Left cardiac atrium (tissue), 4 donors: ENCODE measurements at regions not wholly inside any gene's neighbourhood (a gene's known extent, or its start where the extent isn't known, plus 50 kb on each side); places are given as distances from the start of the nearest gene placed in this dataset.
A peak's percentile ranks its signal among the peaks of the same experiment; 100 is the strongest.
"Not testable (repeated sequence)": the region's sequence is repeated elsewhere in the genome, so short reads cannot be mapped to it uniquely, and the experiment has no call there.

Experiments
- ATAC-seq, 2 donors: fragments of 200-7000 bp; cut with Tn5 transposase; one replicate each; pipeline ENCODE4 v1.9.1; 2020; ENCODE audit warnings: mild to moderate bottlenecking in 2 of 2, moderate library complexity in 2 of 2
- DNase-seq: peaks from one replicate; pipeline ENCODE4 v3.0.0-alpha.2; 2020
- intact Hi-C, 2 donors: fragments of 100-400 bp; cut with DNase I; formaldehyde crosslinking; loops; one replicate each; pipeline versions ENCODE4 v1.14.1 to v1.15.1; 2022 to 2023
- donor health status: DM: no; HTN: yes; CAD: no.
- donor health status: DM: no; HTN: yes; CAD: no; lungs with severe emphysema.
- donor health status: DM: yes; HTN: yes; CAD: no.
- donor health status: Dilated cardiomyopathy.

DNA sequence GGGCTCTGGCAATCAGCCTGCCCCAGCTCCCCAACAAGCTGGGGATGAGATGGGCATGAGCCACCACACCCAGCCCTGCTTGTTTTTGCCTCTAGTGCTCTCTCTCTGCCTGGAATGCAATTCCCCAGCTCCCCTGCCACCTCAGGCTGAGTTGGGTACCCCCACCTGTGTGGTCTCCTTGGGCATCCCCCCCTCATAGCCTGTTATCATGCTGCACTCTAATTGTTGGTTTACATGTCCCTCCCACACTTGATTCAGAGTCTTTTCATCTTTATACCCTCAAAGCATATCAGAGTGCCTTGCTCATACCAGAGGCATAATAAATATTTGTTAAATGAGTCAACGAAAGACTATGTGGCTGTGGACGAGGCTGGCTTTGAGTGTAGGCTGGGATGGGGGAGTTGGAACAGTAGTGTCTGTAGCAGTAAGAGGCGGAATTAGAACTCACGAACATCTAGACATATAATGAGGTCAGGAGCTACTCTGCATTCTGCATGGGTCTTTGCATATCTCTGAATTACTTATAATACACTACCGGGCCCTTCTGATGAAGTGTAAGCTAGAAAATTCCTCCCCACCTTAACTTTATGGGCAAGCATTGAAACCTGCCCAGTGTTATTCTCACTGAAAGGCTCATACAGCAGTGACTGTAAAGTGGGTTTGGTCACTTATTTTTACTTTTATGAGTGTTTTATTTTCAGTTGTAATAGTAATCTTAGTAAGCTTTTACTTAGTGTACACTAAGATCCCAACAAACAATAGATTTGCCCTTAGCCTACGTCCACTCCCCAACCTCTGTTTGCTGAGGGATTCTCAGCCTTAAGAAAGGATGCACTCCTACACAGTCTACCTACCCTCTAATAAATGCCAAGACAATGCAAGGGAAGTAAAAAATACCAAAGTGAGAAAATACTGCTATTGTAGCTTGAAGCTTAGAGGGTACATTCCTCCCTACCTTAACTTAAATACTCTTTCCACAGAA, 58.7 kb downstream of the EDN1 start:
- peak in 1 of 2 donors; percentile 72 for ATAC-seq
- intact Hi-C loops = no loop called here
- DNase-seq = no peak

DNA sequence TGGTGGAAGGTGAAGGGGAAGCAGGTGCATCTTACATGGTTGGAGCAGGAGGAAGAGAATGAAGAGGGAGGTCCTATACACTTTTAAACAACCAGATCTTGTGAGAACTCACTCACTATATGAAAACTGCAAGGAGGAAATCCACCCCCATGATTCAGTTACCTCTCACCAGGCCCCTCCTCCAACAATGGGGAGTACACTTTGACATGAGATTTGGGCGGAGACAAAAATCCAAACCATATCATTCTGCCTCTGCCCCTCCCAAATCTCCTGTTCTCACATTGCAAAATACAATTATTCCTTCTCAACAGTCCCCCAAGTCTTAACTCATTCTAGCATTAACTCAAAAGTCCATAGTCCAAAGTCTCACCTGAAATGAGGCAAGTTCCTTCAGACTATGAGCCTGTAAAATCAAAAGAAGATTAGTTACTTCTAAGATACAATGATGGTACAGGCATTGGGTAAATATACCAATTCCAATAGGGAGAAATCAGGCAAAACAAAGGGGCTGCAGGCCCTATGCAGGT, 60.5 kb downstream of the EDN1 start:
- intact Hi-C loops = no loop called here
- no peak for DNase-seq
- no peak for ATAC-seq

DNA sequence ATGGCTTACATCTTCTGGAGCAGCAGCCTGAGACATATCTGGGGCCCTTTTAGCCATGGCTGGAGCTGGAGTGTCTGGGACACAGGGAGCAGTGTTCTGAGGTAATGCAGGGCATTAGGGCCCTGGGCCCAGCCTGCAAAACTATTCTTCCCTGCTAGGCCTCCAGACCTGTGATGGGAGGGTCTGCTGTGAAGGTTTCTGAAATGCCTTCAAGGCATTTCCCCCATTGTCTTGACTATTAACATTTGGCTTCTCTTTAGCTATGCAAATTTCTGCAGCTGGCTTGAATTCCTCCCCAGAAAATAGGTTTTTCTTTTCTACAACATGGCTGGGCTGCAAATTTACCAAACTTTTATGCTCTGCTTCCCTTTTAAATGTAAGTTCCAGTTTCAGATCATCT, 61.5 kb downstream of the EDN1 start:
- no peak for DNase-seq
- no peak for ATAC-seq
- intact Hi-C loops = no loop called here

DNA sequence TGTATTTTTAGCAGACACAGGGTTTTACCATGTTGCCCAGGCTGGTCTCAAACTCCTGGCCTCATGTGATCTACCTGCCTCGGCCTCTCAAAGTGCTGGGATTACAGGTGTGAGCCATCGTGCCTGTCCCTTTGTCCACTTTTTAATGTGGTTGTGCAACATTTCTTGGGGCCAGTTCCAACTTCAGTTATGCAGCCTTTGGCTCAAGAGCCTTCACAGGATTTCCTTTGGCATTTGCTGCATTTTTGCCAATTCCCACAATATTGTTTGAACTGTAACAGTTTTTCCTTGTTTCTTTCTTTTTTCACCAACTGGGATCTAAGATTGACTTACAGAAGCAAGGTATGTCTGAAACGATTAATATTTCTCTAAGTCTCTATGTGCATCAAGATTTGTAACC, 63.6 kb downstream of the EDN1 start:
- intact Hi-C loops = no loop called here
- ATAC-seq (no peak), DNase-seq (no peak)

DNA sequence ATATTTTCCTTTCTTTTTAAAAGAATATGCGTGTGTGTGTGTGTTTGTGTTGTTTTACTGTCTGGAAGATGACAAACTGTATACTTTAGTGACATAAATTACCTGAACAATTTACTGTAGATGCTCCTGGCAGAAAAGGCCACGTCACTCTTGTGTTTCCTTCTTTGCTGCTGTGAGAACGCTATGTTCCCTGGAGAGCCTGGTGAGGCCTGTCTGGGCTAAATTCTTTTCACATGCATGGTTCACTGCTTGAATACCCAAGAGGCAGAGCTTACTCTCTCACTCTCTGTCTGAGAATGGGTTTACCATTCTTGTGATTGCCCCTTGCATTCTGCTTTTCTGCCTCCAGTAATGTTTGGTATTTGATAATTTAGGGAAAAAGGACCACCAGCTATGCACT, 64.3 kb downstream of the EDN1 start:
- DNase-seq (no peak), ATAC-seq (peak in 1 of 2 donors; percentile 65)
- intact Hi-C loops = no loop called here

DNA sequence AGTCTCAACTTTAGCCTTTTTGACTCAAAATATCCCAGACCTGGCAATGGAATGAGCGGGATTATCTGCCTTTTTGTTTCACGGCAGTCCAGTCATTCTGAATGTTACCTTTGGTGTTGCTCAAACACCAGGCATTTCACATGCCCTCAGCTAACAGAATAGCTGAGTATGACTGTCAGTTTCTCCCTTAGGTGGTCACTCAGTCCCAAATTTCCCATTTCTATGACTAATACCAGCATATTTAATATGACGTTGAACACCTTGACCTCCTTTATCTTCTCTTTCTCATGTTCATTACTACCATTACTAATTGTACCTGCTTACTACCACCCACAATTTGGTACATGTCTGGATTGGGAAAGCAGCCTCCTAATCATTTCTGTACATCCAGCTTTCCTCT, 65.2 kb downstream of the EDN1 start:
- intact Hi-C loops = no loop called here
- ATAC-seq (no peak), DNase-seq (no peak)

DNA sequence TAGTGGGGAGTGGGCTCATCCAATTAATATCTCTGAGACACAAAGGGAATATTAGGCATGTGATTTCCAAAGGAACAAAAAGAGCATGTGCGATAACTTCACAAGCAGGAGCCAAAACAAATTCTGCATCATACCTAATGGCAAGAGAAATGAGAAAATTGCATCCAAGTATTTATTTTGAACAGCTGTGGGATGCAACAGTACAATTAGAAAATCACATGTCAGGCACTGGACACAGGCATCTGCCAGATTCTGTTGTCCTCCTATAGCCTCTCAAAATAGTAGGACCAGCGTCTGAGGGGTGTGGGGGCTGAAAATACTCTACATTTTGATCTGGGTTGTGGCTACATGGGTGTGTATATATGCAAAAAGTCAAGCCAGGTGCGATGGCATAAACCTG, 66.3 kb downstream of the EDN1 start:
- ATAC-seq = no peak
- no peak for DNase-seq
- intact Hi-C loops = no loop called here

DNA sequence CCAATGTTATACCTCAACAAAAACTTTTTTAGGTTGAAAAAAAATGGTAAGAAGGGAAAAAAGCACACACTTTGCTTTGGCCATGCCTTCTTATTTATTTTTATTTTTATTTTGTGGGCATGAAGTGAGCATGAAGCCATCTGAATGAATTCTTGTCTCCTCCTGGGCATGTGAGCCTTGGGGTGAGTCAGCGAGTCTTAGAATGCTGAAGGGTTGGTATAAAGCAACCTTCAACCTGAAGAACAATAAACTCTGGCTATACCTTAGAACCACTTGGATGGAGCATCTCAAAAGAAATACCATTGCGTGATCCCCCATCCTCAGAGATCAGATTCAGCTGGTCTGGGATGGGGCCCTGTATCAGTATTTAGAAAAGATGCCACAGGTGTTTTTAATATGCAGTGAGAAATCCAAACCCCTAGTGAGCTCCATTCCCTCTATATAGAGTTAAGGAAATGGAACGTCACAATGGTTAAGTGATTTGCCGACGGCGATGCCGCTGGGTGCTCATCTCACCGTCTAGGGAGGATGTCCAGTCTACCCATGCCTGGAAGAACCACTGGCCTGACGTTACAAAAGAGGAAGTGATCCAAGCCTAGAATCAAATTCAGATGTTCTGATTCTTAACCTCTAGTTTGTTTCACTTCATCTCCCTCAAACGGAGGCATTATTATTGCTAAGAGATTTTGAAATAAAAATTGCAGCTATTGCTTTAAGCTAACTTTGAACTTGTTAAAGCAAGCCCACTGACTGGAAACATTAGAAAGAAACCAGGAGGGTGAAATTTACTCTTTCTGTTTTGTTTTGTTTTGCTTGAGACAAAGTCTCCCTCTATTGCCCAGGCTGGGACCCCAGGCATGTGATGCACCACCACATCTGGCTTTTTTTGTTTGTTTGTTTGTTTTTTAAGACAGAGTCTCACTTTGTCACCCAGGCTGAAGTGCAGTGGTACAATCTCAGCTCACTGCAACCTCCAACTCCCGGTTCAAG, 67.1 kb downstream of the EDN1 start:
- no peak for ATAC-seq
- intact Hi-C loops = no loop called here
- DNase-seq = no peak

DNA sequence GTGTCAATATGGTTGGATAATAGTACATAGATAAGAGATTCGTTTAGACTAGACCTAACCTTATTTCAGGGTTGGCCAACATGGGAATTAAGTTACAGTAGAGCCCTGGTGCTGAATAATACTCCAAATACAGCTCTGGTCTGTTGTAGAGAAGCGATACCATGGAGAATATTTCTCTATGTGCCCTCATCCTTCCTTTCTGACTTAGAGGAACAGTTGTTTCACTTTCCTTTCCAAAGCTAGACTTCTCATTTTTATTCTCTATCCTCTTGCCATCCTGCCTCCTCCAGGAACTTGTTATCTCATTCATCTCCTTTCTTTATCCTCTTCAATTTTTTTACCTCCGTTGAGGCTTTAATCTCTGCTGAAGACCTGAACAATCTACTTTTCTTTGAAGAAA, 68.9 kb downstream of the EDN1 start:
- ATAC-seq (no peak), DNase-seq (no peak)
- intact Hi-C loops = no loop called here

DNA sequence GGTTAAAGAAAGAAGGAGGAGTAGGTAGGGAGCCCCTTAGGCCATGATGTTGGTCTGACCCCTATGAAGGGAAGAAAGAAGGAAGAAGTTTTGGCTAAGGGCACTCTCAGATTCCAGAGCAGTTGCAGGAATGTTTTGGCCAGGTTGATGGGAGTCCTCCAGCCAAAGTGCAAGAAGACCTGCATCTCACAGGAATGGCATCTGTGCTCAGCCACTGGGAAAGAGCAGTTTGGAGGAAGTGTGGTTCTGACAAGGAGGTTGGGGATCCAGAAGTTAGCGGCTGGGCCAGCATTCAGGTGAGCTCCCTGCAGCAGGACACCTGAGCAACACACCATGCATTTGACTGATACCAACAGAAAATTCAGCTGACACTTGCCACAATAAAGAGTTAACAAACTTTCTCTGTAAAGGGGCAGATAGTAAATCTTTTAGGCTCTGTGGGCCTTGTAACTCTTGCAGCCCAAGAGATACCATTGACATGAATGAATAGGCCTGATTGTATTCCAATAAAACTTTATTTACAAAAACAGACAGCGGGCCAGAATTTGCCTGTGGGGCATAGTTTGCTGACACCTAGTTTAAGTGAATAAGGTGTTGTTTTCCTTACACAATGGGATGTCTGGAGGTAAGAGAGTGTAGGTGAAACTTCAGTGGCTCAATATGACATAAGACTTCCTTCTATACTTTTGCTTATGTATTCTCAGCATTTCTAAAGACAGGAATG, 71.0 kb downstream of the EDN1 start:
- ATAC-seq (no peak), DNase-seq (no peak)
- intact Hi-C loops = no loop called here

DNA sequence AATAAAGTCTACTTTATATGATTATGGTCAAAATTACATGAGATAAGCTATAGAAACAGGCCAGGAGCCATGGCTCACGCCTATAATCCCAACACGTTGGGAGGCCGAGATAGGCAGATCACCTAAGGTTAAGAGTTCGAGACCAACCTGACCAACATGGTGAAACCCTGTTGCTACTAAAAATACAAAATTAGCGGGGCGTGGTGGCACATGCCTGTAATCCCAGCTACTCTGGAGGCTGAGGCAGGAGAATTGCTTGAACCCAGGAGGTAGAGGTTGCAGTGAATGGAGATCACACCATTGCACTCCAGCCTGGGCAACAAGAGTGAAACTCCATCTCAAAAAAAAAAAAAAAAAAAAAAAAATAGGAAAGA, 73.1 kb downstream of the EDN1 start:
- intact Hi-C loops, ATAC-seq, DNase-seq: not testable (repeated sequence)

DNA sequence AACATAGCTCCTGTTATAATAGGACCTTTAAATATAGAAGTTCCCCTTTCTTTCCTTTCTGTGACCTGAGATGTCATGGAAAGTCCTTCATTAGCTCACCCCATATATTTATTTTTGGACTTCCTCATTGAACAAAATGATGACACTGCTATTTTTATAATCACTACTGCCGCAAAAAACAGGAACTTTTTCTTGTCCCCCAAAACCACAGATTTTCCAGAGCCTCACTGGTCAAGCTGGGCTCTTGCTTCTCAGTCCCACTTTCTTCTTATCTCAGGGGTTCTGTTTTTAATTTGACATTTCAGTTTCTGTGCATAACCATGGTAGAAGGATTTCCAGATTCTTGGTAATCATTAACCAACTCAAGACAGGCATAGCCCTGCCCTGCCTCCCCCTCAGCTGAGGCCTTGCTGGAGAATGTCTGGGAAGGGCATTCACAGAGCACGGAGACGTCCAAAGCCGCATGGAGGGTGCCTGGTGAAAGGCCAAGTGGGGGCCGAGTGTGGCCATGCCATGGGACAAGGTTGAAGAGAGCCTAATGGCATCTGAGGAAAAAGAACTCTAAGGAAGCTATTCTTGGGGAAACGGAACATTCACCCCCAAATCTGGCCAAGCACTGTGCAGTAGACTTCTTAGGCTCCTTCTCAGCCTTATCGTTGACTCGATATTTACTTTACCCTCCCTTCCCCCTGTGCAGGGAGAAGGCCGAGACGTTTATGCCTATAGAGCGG, 73.7 kb downstream of the EDN1 start:
- DNase-seq (no peak), ATAC-seq (peak; percentile 34 to 46)
- intact Hi-C loops = no loop called here

DNA sequence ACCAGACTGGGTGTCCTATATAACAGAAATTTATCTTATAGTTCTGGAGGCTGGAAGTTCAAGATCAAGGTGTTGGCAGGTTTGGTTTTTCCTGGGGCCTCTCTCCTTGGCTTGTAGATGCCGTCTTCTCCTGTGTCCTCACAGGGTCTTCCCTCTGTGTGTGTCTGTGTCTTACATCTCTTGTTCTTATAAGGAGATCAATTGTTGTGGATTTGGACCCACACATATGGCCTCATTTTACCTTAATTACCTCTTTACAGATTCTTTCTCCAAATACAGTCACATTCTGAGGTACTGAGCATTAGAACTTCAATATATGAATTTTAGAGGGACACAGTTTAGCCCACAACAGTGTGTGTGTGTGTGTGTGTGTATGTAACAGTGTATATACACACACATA, 74.5 kb downstream of the EDN1 start:
- DNase-seq = no peak
- intact Hi-C loops = no loop called here
- ATAC-seq = no peak

DNA sequence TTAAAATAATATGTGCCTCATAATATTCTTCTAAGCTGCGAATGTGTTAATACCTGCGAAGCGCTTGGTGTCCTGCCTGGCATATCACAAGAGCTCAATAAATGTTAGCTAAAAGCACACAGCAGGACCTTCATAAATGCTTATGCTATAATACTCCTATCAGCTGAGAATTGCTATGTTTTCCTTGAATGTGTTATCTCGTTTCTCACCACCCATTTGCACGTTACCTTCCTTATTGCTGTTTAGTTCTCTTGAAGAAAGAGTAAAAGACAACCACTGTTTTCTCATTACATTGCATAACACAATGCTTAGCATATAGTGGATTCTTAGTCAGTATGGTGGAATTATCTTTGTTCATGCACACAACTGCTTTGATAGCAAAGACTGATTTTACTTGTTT, 76.6 kb downstream of the EDN1 start:
- intact Hi-C loops = no loop called here
- no peak for ATAC-seq

DNA sequence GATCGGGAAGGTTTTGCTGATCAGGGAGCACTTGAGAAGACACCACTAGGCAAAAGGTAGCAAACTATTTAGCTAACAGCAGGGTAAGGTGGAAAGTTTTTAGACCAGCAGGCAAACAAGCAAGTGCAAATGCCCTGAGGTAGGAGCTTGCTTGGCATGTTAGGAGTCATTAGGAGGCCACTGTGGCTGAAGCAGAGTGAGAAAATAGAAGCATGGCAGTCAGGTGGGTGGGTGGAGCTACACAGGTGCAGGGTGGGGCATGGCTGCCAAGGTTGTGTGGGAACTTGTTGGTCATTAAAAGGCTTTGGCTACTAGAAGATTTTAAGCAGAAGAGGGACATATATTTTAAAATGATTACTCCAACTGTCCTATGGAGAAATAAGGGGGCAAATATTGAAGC, 77.3 kb downstream of the EDN1 start:
- no peak for ATAC-seq
- no peak for DNase-seq
- intact Hi-C loops = no loop called here

More for the DNA sequence above, 76.6 kb downstream of the EDN1 start:
- no peak for DNase-seq

DNA sequence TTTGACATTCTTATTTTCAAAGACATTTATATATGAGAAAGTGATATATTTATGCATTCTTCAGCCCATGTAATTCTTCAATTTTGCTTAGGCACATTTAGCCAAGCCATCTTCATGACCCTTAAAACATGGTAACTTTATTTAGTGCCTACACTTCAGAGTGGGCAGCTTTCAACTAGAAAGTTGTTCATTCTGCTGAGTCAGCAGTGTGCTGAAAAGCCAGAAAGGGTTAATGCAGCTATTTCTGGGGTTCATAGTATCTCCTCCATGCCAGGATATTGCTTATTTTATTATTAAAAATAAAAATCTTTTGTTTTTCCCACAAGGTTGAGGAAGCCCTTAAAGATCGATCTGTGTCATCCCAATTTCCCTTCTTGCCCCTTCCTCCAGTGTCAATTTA, 79.2 kb downstream of the EDN1 start:
- intact Hi-C loops = no loop called here

DNA sequence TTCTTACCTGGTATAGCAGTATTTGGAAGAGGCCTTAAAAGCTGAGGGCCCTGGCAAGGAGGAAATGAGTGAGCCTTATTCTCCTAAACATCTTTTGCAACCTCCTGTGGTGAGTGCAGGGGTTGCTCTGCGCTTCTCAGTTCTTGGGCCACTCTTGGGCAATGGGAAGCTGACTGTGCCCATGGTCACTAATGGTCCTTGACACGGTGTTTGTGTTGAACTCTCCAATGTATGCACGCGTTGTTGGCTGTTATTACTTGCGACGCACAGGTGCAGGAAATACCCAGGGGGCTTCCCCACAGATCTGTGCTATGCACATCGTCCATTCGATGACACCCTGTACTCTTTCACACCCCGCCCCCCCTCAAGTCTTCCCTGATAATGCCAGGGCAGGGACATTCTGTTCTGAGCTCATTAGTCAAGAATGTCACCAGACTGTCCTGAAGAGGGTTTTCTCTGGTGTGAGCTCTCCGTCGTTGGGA, 79.7 kb downstream of the EDN1 start:
- ATAC-seq = no peak
- no peak for DNase-seq
- intact Hi-C loops = no loop called here

More for the DNA sequence above, 79.2 kb downstream of the EDN1 start:
- ATAC-seq (no peak), DNase-seq (no peak)

DNA sequence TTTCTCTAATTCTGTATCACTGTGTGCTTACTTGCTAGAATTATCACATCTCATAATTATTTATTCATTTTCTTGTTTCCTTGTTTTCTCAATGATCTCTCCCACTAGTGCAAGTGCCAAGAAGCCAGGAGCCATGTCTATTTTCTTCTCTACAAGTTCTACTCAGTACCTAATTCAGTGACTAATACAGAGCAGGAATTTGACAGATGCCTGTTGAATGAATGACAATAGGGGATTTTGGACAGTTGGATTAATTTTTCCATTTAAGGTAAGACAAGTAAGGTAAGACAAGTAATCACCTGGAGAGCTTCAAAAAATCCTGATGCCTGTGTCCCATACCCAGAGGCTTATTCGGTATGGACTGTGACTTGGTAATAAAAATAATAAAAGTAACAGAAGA, 81.0 kb downstream of the EDN1 start:
- intact Hi-C loops = no loop called here
- no peak for DNase-seq
- no peak for ATAC-seq
